Fibroblast of skin of scalp (primary cell): ENCODE measurements at regions not wholly inside any gene's neighbourhood (a gene's known extent, or its start where the extent isn't known, plus 50 kb on each side); places are given as distances from the start of the nearest gene placed in this dataset.

Experiments
- DNase-seq: peaks from one replicate; pipeline ENCODE4 v3.0.0-alpha.2; 2013

GRCh38 chr2:176507786-176508185 is 238.5 kb downstream of the MTX2 start:
- peak; percentile 84 for DNase-seq

- DNase-seq: no peak
These were observed 239.1 kb downstream of the MTX2 start for GRCh38 chr2:176508374-176508773.

- DNase-seq: peak; percentile 92
These were observed 239.9 kb downstream of the MTX2 start for GRCh38 chr2:176508984-176509740.

GRCh38 chr2:176514276-176514675 is 245.0 kb downstream of the MTX2 start:
- no peak for DNase-seq

- DNase-seq: no peak
These were observed 245.7 kb downstream of the MTX2 start for GRCh38 chr2:176514805-176515500.

GRCh38 chr2:176516051-176516602 is 246.9 kb downstream of the MTX2 start:
- no peak for DNase-seq

GRCh38 chr2:176518823-176519222 is 249.6 kb downstream of the MTX2 start:
- DNase-seq: peak; percentile 43

GRCh38 chr2:176521878-176522670 is 252.8 kb downstream of the MTX2 start:
- DNase-seq: no peak

- DNase-seq: no peak
These were observed 255.8 kb downstream of the MTX2 start for GRCh38 chr2:176525086-176525485.

- peak; percentile 79 for DNase-seq
These were observed 258.0 kb downstream of the MTX2 start for GRCh38 chr2:176526995-176527901.

GRCh38 chr2:176531608-176532007 is 262.4 kb downstream of the MTX2 start:
- DNase-seq: no peak

GRCh38 chr2:176533505-176534193 is 264.4 kb downstream of the MTX2 start:
- no peak for DNase-seq

- peak; percentile 58 for DNase-seq
These were observed 265.7 kb downstream of the MTX2 start for GRCh38 chr2:176534798-176535466.

- no peak for DNase-seq
These were observed 266.3 kb downstream of the MTX2 start for GRCh38 chr2:176535467-176536113.

- DNase-seq: peak; percentile 21
These were observed 267.3 kb downstream of the MTX2 start for GRCh38 chr2:176536439-176537133.

- DNase-seq: no peak
These were observed 268.7 kb downstream of the MTX2 start for GRCh38 chr2:176537932-176538331.

- no peak for DNase-seq
These were observed 271.8 kb downstream of the MTX2 start for GRCh38 chr2:176540995-176541394.

GRCh38 chr2:176542476-176542875 is 273.2 kb downstream of the MTX2 start:
- no peak for DNase-seq

GRCh38 chr2:176544557-176544956 is 275.3 kb downstream of the MTX2 start:
- no peak for DNase-seq
